Astrocyte of the spinal cord (primary cell): ENCODE measurements at regions not wholly inside any gene's neighbourhood (a gene's known extent, or its start where the extent isn't known, plus 50 kb on each side); places are given as distances from the start of the nearest gene placed in this dataset.
"Not testable (repeated sequence)": the region's sequence is repeated elsewhere in the genome, so short reads cannot be mapped to it uniquely, and the experiment has no call there.

ENCODE experiments used
- DNase-seq: peaks from one replicate; pipeline ENCODE4 v3.0.0; 2011; ENCODE audit warnings: low read depth, low spot score
- H3K4me3 ChIP-seq: 2 replicates; pipeline ENCODE4 v1.5.1; 2011; ENCODE audit warnings: low read depth, mild to moderate bottlenecking, low read length, moderate library complexity
- in situ Hi-C: cut with HindIII; loops from 2 replicates; pipeline ENCODE4 v1.10.0; 2017; ENCODE audit warnings: low sequenced_read_pairs
- TF ChIP-seq, protein P1 (sequence below): IDR thresholded peaks from 2 replicates; pipeline ENCODE4 v1.5.1; 2012; ENCODE audit warnings: low read depth, mild to moderate bottlenecking, low read length, inconsistent platforms

DNA sequence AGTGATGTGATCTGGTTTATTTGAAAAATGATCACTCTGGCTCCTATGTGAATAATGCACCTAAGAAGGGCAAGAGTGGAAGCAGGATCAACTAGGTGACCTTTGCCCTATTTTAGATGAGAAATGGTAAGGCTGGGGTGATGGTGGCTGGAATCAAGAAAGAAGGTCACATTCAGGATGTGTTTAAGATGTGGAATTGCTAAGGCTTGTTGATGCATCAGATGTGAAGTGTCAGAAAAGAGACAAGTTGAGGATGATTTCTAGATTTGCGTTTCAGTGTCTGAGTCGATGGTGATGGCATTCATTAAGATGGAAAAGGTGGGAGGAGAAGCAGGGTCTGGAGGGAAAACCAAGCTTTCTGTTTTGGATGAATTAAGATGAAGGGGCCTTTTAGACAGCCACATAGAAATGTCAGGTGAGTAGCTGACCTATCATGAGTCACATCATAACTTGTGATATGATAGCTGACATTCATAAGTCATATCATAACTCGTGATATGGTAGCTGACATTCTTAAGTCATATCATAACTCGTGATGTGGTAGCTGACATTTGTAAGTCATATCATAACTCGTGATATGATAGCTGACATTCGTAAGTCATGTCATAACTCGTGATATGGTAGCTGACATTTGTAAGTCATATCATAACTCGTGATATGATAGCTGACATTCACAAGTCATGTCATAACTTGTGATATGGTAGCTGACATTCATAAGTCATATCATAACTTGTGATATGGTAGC lies 101.2 kb upstream of the SEC11C start:
- TF ChIP-seq, protein P1, sequence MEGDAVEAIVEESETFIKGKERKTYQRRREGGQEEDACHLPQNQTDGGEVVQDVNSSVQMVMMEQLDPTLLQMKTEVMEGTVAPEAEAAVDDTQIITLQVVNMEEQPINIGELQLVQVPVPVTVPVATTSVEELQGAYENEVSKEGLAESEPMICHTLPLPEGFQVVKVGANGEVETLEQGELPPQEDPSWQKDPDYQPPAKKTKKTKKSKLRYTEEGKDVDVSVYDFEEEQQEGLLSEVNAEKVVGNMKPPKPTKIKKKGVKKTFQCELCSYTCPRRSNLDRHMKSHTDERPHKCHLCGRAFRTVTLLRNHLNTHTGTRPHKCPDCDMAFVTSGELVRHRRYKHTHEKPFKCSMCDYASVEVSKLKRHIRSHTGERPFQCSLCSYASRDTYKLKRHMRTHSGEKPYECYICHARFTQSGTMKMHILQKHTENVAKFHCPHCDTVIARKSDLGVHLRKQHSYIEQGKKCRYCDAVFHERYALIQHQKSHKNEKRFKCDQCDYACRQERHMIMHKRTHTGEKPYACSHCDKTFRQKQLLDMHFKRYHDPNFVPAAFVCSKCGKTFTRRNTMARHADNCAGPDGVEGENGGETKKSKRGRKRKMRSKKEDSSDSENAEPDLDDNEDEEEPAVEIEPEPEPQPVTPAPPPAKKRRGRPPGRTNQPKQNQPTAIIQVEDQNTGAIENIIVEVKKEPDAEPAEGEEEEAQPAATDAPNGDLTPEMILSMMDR, result no peak
- no peak for DNase-seq
- no peak overlapping the region for H3K4me3 ChIP-seq
- in situ Hi-C loops, result no loop called here

DNA sequence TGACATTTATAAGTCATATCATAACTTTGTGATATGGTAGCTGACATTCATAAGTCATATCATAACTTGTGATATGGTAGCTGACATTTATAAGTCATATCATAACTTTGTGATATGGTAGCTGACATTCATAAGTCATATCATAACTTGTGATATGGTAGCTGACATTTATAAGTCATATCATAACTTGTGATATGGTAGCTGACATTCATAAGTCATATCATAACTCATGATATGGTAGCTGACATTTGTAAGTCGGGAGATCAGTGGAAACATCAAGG lies 100.7 kb upstream of the SEC11C start:
- in situ Hi-C loops, H3K4me3 ChIP-seq, DNase-seq: not testable (repeated sequence)

DNA sequence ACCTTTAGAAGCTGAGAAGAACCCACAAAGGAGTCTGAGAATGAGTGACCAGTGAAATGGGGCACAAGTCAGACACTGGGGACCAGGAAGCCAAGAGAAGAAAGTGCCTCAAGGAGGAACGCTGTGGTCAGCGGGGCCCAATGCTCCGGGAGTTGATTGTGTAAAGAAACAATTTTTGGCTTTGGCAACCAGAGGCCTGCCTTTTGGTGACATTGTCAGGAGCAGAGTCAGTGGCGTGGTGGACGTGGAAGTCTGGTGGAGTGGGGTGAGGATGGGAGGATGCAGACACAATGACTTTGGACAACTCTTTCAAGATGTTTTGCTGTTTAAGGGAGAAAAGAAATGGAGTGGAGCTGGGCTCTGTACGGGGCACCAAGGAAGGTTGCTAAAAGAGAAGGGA lies 100.2 kb upstream of the SEC11C start:
- TF ChIP-seq, protein P1, result no peak
- no peak for DNase-seq
- H3K4me3 ChIP-seq, result no peak overlapping the region
- in situ Hi-C loops, result no loop called here

DNA sequence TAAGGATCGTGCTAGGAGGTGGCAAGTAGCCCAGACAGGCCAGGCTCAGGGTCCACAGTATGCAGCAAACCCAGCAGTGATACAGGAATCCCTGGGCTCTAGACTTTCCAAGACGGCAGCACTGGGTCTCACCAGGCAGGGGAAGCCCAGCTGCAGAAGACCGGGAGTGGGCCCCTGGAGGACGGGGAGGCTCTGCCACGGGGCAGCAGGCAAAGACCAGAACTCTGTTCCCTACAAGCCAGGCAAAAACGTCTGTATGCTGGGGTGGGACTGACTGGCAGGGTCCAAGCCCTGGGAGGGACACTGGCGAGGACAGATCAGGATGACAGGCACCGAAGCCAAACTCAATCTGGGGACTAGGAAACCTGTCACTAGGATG lies 98.9 kb upstream of the SEC11C start:
- in situ Hi-C loops, result no loop called here
- no peak overlapping the region for H3K4me3 ChIP-seq
- no peak for DNase-seq
- TF ChIP-seq, protein P1, result no peak

DNA sequence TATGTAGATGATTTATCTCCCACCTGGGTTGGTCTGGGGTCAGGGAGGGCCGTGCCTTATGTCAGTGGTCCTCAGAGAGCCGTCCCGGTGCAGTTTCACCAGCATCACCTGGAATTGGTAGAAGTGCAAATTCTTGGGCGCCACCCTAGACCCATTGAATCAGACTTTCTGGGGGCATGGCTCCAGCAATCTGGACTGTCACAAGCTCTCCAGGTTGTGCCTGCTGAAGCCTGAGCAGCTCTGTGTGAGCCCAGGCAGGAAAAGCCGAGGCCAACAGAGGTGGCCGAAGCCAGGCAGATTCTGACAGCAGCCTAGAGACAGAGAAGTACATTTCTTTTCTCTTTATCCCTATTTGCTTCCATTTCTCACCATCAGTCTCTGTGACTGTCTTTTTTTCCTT lies 98.4 kb upstream of the SEC11C start:
- no peak for DNase-seq
- TF ChIP-seq, protein P1, result no peak
- no peak overlapping the region for H3K4me3 ChIP-seq
- in situ Hi-C loops, result no loop called here

DNA sequence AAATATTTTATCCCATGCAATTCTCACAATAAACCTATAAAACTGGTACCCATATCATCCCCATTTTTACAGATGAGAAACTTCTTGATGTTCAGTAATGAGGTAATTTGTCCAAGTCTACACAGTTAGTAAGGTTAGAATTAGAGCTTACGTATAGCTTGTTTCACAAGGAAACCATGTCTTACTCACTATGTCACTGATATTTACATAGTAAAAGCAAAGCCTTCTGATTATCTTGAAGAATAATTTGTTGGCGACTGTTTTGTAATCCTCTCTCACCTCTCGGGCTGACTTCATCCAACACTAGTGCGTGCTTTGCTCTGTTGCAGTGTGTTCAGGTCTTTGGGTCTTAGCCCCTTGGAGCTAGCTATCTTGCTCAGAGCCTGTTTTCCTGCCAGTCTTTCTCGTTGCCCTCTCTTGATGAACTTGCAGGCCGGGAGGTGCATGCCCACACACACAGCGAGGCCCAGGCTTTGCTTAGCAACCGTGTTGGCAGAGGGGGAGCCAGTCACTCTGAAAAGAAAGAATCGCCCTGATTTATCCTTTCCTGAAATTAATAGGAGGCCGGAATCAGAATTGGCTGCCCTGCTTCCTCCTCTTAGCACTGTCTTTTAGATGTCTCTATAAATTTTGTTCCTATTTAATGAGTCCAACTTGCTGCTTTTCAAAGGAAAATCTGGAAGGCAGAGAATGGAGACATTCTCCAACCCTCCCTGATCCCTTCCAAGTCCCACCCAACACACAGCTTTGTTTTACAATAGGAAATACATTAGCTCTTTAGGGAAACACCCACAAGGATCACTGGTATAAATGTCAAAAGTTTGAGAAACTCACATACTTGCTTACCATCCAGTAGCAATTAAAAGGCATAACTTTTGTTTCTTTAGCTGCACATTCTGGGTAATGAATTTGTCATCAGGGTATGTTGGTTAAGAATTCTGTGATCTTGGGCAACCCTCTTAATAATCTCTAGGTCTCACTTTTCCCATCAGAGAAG lies 97.6 kb upstream of the SEC11C start:
- no peak overlapping the region for H3K4me3 ChIP-seq
- in situ Hi-C loops, result no loop called here
- TF ChIP-seq, protein P1, result no peak
- DNase-seq, result no peak

DNA sequence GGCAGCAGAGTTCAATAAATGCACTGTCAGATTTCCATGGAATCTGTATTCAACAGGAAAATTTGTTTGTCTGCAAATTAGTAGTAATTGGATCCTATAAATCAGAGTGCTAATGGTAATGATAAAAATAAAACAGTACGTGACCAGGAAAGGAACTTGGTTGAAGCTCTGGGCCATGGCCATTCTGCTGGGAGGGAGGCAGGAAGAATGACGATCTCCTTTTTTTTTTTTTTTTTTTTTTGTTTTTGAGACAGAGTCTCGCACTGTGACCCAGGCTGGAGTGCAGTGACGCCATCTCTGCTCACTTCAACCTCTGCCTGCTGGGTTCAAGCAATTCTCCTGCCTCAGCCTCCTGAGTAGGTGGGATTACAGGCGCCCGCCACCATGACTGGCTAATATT lies 94.8 kb upstream of the SEC11C start:
- TF ChIP-seq, protein P1, result no peak
- in situ Hi-C loops, result no loop called here
- no peak overlapping the region for H3K4me3 ChIP-seq
- no peak for DNase-seq
